ENCODE measurements at regions not wholly inside any gene's neighbourhood (a gene's known extent, or its start where the extent isn't known, plus 50 kb on each side); places are given as distances from the start of the nearest gene placed in this dataset.
"Not testable (repeated sequence)": the region's sequence is repeated elsewhere in the genome, so short reads cannot be mapped to it uniquely, and the experiment has no call there.

DNA sequence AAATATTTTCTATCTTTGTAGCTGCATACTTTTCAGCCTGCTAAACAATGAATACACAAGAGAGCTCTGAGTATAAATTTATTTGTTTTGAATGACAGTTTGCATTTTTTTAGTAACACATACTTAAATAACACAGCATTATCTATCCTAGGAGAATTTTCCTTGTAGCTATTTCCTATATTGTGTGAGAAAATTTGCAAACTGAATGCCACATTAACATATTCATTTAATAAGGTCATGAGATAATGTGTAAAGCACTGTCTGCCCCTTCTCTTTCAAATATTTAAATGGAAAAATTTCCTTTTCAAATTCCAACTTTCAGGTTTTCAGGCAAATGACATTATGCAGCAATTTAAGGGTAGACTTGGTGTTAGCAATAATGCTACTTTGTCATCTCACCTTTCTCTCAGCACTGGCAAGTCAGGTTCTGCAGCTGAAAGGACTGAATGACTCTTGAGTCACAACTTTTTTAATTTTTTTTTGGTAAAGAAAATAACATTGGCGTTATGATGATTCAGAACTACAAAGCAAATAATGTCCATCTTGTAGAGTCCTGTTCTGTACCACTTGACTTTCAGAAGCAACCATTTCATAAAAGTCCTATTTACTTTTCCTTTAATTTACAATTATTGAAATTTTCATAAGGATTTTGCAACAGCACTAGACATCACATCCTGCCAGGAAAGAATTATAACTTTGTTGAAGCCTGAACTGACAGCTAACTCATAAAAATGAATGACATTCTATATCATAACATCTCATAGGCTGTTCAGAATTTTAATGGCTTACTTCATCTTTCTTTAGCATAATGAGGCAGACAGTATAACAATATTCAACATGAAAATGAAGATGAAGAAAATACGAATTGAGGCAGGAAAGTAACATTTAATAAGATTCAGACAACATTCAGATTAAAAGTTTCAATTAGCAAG is 681.6 kb upstream of the SEMA6D start:
- in situ Hi-C loops (cut with HindIII; ENCODE audit: low sequenced_read_pairs): no loop called here

DNA sequence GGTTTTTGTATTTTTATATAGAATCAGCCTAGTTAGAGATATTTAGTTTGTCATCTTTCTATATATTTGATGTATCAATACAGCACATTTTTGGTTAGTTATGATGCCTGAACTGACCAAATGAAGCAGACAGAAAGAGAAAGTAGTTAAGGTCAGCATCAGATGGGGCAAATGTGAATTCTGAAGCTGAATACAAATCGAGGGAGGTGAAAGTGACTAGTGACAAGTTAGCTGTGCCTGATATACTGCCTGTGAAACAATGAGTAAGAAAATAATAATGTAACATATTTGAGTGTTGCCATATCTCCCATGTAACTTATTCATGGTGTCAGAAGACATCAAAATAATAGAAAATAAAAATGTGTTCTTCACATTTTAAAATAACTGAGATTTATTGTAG is 680.3 kb upstream of the SEMA6D start:
- in situ Hi-C loops (cut with HindIII; ENCODE audit: low sequenced_read_pairs): no loop called here

DNA sequence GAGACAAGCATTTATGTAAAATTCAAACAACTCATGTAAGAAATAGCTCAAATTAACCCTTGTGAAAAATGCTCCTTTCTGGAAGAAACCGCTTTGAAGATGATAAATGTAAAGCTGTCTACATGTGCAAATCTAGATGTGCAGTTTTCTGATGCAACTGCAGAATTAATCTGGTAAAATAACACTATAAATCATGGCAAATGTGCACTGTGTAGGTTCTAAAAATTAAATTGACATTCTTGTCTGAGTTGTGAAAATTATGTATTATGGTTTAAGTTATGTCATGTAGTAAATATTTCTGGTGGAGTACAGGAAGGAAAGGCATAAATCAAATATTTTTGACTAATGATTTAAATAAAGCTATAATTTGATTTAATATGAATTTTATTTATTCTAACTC is 678.1 kb upstream of the SEMA6D start:
- in situ Hi-C loops (cut with HindIII; ENCODE audit: low sequenced_read_pairs): no loop called here

DNA sequence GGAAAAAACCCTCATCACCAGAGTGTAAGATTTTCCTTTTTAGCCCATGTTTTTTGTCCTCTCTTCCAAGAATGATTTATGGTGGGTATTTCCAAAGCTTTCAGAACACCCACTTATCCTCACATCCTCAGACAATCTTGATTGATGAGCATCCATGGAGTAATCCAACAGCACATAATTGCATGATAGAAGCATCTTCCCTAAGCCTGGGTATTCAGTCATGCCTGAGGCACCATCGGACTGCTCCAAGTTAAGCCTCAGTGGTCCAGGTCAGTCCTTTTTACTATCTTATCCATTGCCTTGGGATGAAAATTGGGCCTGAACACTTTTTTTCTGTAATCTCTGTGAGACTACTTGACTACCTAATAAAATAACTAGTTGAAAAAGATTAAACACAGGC is 676.0 kb upstream of the SEMA6D start:
- in situ Hi-C loops (cut with HindIII; ENCODE audit: low sequenced_read_pairs): no loop called here

DNA sequence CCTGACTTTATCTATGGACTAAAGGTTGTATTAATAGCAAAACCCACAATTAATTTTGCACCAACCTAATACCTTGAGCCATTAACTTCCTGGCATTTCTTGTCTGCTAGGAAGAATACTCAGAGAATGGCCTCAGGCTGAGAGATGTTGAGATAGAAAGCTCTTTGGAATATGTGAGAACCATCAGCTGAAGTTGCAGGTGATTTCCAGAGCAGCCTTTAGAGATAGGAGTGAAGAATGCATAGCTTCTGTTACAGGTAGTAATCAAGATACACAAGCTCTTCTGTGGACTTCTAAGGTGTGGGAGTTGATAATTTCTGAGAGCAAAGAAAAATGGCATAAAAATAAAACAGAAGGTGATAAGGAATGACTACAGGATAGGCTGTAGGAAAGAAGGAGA is 669.3 kb upstream of the SEMA6D start:
- in situ Hi-C loops (cut with HindIII; ENCODE audit: low sequenced_read_pairs): not testable (repeated sequence)

DNA sequence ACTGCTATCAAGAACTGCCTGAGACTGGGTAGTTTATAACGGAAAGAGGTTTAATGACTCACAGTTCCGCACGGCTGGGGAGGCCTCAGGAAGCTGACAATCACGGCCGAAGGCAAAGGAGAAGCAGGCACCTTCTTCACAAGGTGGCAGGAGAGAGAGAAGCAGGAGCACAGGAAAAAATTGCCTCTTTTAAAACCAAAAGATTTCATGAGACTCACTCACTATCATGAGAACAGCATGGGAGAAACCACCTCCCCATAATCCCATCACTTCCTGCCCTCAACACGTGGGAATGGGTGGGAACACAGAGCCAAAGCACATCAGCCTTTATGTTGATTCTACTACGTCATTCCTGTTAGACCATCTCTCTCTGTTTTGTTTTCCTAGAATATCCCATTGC is 650.9 kb upstream of the SEMA6D start:
- in situ Hi-C loops (cut with HindIII; ENCODE audit: low sequenced_read_pairs): no loop called here

DNA sequence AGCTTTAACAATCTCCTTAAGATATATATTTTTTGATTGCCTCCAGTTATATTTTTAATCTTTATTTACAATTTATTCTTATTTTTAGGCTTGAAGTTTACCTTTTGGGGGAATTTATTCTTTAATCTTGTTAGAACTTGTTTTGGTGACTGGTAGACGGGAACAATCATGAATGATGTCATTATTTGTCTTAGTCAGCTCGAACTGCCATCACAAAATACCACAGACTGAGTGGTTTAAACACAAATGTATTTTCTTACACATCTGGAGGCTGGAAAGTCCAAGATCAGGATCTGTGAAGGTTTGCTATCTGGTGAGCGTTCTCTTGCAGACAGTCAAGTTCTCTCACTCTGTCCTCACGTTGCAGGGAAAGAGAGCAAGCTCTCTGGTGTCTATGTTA is 639.5 kb upstream of the SEMA6D start:
- in situ Hi-C loops (cut with HindIII; ENCODE audit: low sequenced_read_pairs): not testable (repeated sequence)

DNA sequence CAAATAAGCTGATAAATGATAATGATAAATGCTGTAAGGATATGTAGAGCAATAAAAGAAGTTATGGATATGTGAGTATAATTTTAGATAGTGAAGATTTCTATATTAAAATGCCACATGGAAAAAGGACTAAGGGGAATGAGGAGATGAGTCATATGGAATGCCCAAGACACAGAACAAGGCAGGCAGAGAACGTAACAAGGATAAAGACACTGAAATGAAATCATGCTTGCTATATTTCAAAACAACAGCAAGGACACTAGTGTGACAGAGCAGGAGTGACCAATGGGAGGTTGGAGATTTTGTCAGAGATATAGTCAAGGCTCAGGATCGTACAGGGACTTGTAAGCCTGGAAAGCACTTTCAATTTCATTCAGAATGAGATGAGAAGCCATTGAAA is 621.5 kb upstream of the SEMA6D start:
- in situ Hi-C loops (cut with HindIII; ENCODE audit: low sequenced_read_pairs): no loop called here

DNA sequence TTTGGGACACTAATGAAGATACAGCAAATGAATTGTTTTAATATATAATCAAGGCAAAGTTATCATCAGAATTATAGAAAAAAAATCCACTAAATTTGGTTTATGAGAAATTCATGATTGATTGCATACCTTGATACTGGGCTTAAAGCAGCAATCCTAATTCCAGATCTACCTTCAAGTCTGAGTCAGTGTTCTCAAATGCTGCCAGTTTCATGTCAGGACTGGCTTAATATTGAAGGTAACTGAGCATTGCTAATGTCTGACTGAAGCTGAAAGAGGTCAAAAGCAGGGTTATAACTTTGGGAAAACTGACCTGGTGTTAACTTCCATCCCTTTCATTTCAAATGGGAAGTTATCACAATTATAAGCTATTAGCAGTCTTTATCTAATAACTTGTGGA is 618.8 kb upstream of the SEMA6D start:
- in situ Hi-C loops (cut with HindIII; ENCODE audit: low sequenced_read_pairs): not testable (repeated sequence)

DNA sequence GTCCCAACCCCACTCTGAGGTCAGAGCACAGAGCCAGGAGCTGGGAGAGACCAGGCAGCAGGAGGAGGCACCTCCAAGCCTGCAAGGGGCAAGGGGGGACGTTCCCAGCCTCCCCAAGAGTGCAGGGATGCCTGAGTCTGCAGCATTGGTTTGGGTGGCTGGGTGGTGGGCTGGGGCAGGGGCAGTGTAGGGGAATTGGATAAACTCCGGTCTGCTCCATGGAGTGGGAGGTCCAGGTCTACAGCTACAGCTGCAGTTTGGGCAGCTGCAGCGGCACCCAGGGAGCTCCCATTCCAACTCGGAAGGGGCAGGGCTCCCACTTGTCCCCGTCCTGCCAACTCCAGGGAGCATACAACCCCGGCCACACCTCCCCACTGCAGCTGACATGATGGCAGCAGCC is 617.5 kb upstream of the SEMA6D start:
- in situ Hi-C loops (cut with HindIII; ENCODE audit: low sequenced_read_pairs): not testable (repeated sequence)

DNA sequence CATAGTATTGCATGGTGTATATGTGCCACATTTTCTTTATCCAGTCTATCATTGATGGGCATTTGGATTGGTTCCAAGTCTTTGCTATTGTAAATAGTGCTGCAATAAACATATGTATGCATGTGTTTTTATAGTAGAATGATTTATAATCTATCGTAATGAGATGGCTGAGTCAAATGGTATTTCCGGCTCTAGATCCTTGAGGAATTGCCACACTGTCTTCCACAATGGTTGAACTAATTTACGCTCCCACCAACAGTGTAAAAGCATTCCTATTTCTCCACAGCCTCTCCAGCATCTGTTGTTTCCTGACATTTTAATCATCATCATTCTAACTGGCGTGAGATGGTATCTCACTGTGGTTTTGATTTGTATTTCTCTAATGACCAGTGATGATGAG is 608.5 kb upstream of the SEMA6D start:
- in situ Hi-C loops (cut with HindIII; ENCODE audit: low sequenced_read_pairs): not testable (repeated sequence)

DNA sequence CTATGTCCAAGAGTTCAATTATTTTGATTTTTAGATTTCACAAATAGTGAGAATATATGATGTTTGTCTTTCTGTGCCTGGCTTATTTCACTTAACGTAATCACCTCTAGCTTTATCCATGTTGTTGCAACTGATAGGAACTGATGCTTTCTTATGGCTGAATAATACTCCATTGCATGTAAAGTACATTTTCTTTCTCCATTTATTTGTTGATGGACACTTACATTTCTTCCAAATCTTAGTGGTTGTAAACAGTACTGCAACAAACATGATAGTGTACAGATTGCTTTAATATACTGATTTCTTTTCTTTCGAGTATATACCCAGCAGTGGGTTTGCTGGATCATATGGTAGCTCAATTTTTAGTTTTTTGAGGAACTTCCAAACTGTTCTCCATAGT is 600.6 kb upstream of the SEMA6D start:
- in situ Hi-C loops (cut with HindIII; ENCODE audit: low sequenced_read_pairs): no loop called here

DNA sequence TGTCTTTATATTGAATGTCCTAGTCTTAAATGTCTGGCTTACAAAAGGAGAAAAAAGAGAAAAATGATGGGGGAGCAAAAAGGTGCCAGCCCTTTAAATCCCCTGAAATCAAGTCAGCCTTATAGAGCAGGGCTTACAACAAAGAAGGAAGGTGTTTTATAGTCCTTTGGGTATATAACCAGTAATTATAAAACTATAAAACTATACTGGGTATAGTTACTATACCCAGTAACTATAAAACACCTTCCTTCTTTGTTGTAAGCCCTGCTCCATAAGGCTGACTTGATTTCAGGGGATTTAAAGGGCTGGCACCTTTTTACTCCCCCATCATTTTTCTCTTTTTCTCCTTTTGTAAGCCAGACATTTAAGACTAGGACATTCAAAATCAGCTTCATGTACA is 598.0 kb upstream of the SEMA6D start:
- in situ Hi-C loops (cut with HindIII; ENCODE audit: low sequenced_read_pairs): no loop called here

DNA sequence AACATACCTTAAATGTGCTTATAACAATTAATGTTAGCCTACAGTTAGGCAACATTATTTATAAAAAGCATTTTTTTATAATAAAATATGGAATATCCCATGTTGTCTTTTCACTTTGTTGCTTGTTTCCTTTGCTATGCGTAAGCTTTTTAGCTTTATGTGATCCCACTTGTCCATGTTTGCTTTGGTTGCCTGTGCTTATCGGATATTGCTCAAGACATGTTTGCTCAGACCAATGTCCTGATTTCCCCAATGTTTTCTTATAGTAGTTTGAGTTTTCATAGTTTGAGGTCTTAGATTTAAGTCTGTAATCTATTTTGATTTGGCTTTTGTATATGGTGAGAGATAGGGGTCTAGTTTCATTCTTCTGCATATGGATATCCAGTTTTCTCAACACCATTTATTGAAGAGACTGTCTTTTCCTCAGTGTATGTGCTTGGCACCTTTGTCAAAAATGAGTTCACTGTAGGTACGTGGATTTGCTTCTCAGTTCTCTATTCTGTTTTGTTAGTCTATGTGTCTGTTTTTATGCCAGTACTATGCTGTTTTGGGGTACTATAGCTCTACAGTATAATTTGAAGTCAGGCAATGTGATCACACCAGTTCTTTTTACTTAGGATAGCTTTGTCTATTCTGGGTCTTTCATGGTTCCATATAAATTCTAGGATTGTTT is 592.7 kb upstream of the SEMA6D start:
- in situ Hi-C loops (cut with HindIII; ENCODE audit: low sequenced_read_pairs): no loop called here

DNA sequence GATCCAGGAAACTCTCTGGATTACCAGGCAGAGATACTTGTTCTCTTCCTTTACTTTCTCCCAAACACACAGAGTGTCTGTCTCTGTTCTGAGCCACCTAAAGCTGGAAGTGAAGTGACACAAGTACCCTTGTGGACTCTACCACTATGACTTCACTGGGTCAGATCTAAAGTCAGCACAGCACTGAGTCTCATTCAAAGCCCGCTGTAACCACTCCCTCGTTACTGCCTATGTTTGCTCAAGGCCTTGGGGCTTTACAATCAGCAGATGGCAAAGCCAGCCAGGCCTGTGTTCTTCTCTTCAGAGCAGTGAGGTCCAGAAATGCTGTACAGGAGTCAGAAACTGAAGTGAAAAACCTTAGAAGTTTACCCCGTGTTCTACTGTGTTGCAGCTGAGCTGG is 588.3 kb upstream of the SEMA6D start:
- in situ Hi-C loops (cut with HindIII; ENCODE audit: low sequenced_read_pairs): no loop called here

DNA sequence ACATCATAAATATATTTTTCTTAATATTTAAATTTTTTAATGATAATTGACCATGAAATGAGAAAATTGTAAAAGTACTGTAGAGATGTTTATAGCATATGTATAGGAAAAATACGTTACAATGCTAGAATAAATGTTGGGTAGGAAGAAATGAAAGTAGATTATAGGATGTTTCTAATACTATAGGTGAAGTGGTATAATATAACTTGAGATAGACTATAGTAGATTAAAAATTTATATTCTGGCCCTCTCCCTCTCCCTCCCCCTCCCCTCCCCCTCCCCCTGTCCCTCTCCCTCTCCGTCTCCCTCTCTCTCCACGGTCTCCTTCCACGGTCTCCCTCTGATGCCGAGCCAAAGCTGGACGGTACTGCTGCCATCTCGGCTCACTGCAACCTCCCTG is 585.9 kb upstream of the SEMA6D start:
- in situ Hi-C loops (cut with HindIII; ENCODE audit: low sequenced_read_pairs): not testable (repeated sequence)

DNA sequence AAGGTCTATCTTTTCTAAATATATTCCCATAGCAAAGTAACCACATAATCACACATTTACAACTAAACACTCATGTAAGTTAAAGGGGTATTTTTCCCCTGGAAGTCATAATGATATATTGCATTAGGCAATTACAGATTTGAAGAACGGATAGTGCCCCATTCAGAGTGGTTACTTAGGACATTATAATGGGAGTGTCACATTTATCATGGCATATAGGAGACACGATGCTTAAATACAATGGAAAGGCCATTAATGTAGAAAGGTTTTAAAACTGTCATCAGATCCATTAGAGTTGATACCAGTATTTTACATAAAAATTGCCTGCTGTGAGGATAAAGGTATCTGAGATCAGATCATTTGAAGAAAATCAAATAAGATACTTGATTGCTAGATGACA is 582.0 kb upstream of the SEMA6D start:
- in situ Hi-C loops (cut with HindIII; ENCODE audit: low sequenced_read_pairs): no loop called here

DNA sequence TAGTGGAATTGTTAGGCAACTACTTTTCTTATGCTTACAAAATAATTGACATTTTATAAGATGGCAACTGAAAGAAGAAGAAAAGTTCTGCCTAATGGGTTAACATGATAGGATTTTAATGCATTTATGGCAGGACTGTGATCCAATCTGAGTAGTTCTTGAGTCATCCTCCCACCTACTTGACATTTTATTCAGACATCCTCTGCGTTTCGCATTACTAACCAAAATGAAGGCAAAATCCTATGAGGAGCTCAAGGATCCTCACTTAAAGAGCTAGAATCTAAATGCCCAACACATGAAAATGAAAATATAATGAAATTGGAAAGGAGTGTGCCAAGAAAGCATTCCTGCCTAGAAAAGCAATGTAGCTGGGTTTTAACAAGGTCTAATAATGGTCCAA is 581.1 kb upstream of the SEMA6D start:
- in situ Hi-C loops (cut with HindIII; ENCODE audit: low sequenced_read_pairs): no loop called here

DNA sequence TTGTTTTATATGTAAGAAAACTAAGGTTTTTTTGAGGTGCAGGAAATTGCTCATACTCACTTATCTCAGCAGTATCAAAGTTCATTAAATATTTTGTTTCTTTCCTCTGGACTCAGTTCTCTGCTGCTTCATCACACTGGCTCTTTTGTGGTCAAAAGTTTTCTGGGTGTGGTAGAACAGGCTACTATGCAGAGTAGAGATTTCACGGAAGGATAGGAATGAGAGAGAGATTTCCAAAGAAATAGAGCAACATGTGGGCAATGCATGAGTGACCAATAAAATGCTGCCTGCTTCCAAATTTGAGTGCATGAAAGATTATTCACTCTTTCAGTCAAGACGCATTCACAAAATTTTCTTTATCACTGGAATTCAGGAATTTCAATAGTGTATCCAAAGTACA is 577.3 kb upstream of the SEMA6D start:
- in situ Hi-C loops (cut with HindIII; ENCODE audit: low sequenced_read_pairs): no loop called here

DNA sequence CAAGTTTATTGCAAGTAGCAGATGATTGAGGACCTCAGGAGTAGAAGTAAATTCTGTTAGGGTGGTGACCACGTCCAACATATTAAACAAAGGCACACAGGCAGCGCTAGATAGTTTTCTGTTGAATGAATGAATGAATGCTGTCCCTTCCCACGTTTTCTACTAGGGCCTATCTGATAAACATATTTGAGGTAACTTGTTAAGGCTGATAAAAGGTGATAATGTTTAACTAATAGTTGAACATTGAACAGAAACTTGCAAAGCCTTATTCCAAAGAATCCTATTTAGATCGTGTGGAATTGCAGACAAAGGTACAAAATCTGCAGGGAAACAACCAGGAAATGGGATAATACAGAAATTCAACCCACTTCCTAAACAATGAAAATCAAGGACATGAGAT is 559.5 kb upstream of the SEMA6D start:
- in situ Hi-C loops (cut with HindIII; ENCODE audit: low sequenced_read_pairs): no loop called here

DNA sequence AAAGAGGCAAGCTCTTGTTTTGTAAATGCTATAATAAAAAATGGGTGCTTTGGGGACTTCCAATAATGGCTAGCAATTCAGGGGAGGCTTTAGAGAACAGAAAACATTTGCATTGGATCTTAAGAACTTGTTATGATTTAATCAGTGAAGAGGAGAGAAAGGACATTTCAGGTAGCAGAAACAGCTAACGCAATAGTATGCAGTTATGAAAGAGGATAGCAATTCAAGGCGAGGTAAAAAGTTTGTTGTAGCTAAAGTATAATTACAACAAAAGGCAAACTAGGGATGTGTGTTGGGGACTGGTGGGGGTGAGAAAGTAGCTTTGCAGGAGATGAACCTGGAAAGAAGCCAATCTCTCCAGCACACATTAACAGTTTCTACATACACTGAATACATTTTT is 558.7 kb upstream of the SEMA6D start:
- in situ Hi-C loops (cut with HindIII; ENCODE audit: low sequenced_read_pairs): no loop called here

DNA sequence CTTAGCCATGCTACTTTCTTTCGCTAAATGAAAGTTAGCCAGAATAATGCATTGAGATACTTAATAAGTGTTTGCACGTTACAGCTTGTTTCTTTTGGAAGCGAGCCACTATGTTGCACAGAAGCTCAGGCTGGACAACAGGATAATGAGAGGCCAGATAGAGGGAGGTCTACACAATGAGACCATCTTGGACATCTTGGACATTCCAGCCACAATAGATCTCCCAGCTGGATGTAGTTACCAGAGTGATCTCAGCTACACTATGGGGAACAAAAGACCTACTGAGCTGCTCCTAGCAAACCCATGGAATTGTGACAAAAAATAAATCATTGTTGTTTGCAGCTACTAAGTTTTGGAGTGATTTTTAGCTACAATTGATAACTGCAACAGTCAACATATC is 540.1 kb upstream of the SEMA6D start:
- in situ Hi-C loops (cut with HindIII; ENCODE audit: low sequenced_read_pairs): no loop called here

Data from DLD1 (cell line).